ENCODE measurements at regions not wholly inside any gene's neighbourhood (a gene's known extent, or its start where the extent isn't known, plus 50 kb on each side); places are given as distances from the start of the nearest gene placed in this dataset.

GRCh38 chr15:37744521-37744920 is 189.9 kb upstream of the TMCO5A start:
- intact Hi-C loops (cut with DNase I; ENCODE audit: low total_unique reads): no loop called here
- WGBS, 2 donors: 100% methylated on average over 1 of the region's 1 CpG

GRCh38 chr15:37751401-37751800 is 183.0 kb upstream of the TMCO5A start:
- Histone ChIP-seq H3K4me3 (no peak overlapping the region), H3K36me3 (ENCODE audit: low read depth, missing control alignments) (no peaks in the 10 kb centered on the region), H3K27ac (no peak overlapping the region), H3K27me3 (no peaks in the 10 kb centered on the region), H3K4me1 (no peaks in the 10 kb centered on the region), H3K9me3 (no peaks in the 10 kb centered on the region)
- intact Hi-C loops (cut with DNase I; ENCODE audit: low total_unique reads): no loop called here
- DNase-seq: no peak
- 65 to 87% methylated on average over 3 of the region's 3 CpGs for WGBS, 2 donors
- TF ChIP-seq POLR2A (IDR thresholded peaks at IDR 0.05) (no peak), CTCF (IDR thresholded peaks at IDR 0.05) (no peak)

More at GRCh38 chr15:37744521-37744920, 189.9 kb upstream of the TMCO5A start:
- H3K4me1 ChIP-seq: no peaks in the 10 kb centered on the region
- no peaks in the 10 kb centered on the region for H3K27me3 ChIP-seq
- no peak for DNase-seq
- TF ChIP-seq CTCF (IDR thresholded peaks at IDR 0.05) (no peak), POLR2A (IDR thresholded peaks at IDR 0.05) (no peak)
- no peaks in the 10 kb centered on the region for H3K36me3 ChIP-seq (ENCODE audit: low read depth, missing control alignments)
- H3K27ac ChIP-seq: no peak overlapping the region
- no peak overlapping the region for H3K4me3 ChIP-seq
- H3K9me3 ChIP-seq: no peaks in the 10 kb centered on the region

- Histone ChIP-seq H3K36me3 (ENCODE audit: low read depth, missing control alignments) (no peaks in the 10 kb centered on the region), H3K27me3 (no peaks in the 10 kb centered on the region), H3K4me1 (no peaks in the 10 kb centered on the region), H3K4me3 (no peak overlapping the region), H3K27ac (no peak overlapping the region), H3K9me3 (no peaks in the 10 kb centered on the region)
- TF ChIP-seq CTCF (IDR thresholded peaks at IDR 0.05) (no peak), POLR2A (IDR thresholded peaks at IDR 0.05) (no peak)
- DNase-seq: no peak
- intact Hi-C loops (cut with DNase I; ENCODE audit: low total_unique reads): no loop called here
Observed at GRCh38 chr15:37756407-37756806, 178.0 kb upstream of the TMCO5A start.

GRCh38 chr15:37758412-37758811 is 176.0 kb upstream of the TMCO5A start:
- no peak for DNase-seq

More at GRCh38 chr15:37758412-37758811, 176.0 kb upstream of the TMCO5A start:
- Histone ChIP-seq H3K36me3 (ENCODE audit: low read depth, missing control alignments) (no peaks in the 10 kb centered on the region), H3K4me3 (no peak overlapping the region), H3K4me1 (no peaks in the 10 kb centered on the region), H3K9me3 (no peaks in the 10 kb centered on the region), H3K27ac (no peak overlapping the region), H3K27me3 (no peaks in the 10 kb centered on the region)
- intact Hi-C loops (cut with DNase I; ENCODE audit: low total_unique reads): no loop called here
- WGBS, 2 donors: 50 to 54% methylated on average over 1 of the region's 1 CpG
- TF ChIP-seq CTCF (IDR thresholded peaks at IDR 0.05): no peak

Measured in testis (tissue), 2 donors.